ENCODE measurements at regions not wholly inside any gene's neighbourhood (a gene's known extent, or its start where the extent isn't known, plus 50 kb on each side); places are given as distances from the start of the nearest gene placed in this dataset.

GRCh38 chr6:166786704-166787293 is 159.7 kb upstream of the RPS6KA2 start:
- no peak overlapping the region for H3K4me3 ChIP-seq
- H3K9me3 ChIP-seq = no peaks in the 10 kb centered on the region
- intact Hi-C loops (cut with DNase I, micrococcal nuclease) = loop anchor here in 1 of 2 donors (5.0 kb wide), 1 partner anchor 201 kb away; no protein-coding TSS in a partner anchor
- TF ChIP-seq CTCF (IDR thresholded peaks at IDR 0.05) = peak; percentile 34
- DNase-seq = peak in 1 of 3 donors; percentile 58
- no peaks in the 10 kb centered on the region for H3K4me1 ChIP-seq (ENCODE audit: low read depth)
- ATAC-seq = peak; percentile 72
- no peaks in the 10 kb centered on the region for H3K36me3 ChIP-seq (ENCODE audit: low read depth)

- DNase-seq (no peak), ATAC-seq (no peak)
- intact Hi-C loops (cut with DNase I, micrococcal nuclease) = loop anchor here in 1 of 2 donors (5.0 kb wide), 1 partner anchor 202 kb away; no protein-coding TSS in a partner anchor
- H3K9me3 ChIP-seq = no peaks in the 10 kb centered on the region
- no peaks in the 10 kb centered on the region for H3K36me3 ChIP-seq (ENCODE audit: low read depth)
- no peaks in the 10 kb centered on the region for H3K4me1 ChIP-seq (ENCODE audit: low read depth)
- H3K4me3 ChIP-seq = no peak overlapping the region
- no peak for TF ChIP-seq CTCF (IDR thresholded peaks at IDR 0.05)
Measured at GRCh38 chr6:166785131-166785530, 158.1 kb upstream of the RPS6KA2 start.

DNA sequence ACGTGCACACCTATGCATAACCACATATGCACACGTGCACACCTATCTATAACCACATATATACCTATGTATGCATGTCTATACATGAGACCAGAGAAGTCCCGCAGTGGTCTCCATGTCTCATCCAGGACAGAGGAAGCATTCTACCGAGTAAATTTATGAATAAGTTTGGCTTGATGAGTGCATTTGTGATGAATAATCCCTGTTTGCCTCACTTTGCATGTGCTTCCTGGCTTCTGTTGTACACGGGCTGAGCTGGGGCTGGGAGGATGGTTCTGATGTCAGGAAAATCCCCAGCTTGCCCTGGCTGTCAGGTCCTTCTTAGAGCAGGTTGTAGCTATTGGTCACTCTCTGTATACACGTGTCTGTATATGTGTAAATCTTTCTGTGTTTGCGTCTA is 157.6 kb upstream of the RPS6KA2 start:
- H3K9me3 ChIP-seq = no peaks in the 10 kb centered on the region
- no peak for TF ChIP-seq CTCF (IDR thresholded peaks at IDR 0.05)
- H3K36me3 ChIP-seq (ENCODE audit: low read depth) = no peaks in the 10 kb centered on the region
- H3K4me3 ChIP-seq = no peak overlapping the region
- ATAC-seq = no peak
- no peak for DNase-seq
- no peaks in the 10 kb centered on the region for H3K4me1 ChIP-seq (ENCODE audit: low read depth)
- intact Hi-C loops (cut with DNase I, micrococcal nuclease) = loop anchor here in 1 of 2 donors (5.0 kb wide), 1 partner anchor 203 kb away; no protein-coding TSS in a partner anchor

- H3K4me1 ChIP-seq (ENCODE audit: low read depth) = no peaks in the 10 kb centered on the region
- DNase-seq (no peak), ATAC-seq (no peak)
- no peaks in the 10 kb centered on the region for H3K9me3 ChIP-seq
- no peak for TF ChIP-seq CTCF (IDR thresholded peaks at IDR 0.05)
- no peak overlapping the region for H3K4me3 ChIP-seq
- intact Hi-C loops (cut with DNase I, micrococcal nuclease) = no loop called here
- no peaks in the 10 kb centered on the region for H3K36me3 ChIP-seq (ENCODE audit: low read depth)
Measured at GRCh38 chr6:166782520-166782919, 155.5 kb upstream of the RPS6KA2 start.

GRCh38 chr6:166781331-166781730 is 154.3 kb upstream of the RPS6KA2 start:
- DNase-seq = no peak
- intact Hi-C loops (cut with DNase I, micrococcal nuclease) = no loop called here
- Histone ChIP-seq H3K4me1 (ENCODE audit: low read depth) (no peaks in the 10 kb centered on the region), H3K36me3 (ENCODE audit: low read depth) (no peaks in the 10 kb centered on the region), H3K9me3 (no peaks in the 10 kb centered on the region), H3K4me3 (no peak overlapping the region)
- TF ChIP-seq CTCF (IDR thresholded peaks at IDR 0.05) = no peak
- ATAC-seq = no peak
